Panc1 (cell line): ENCODE measurements at regions not wholly inside any gene's neighbourhood (a gene's known extent, or its start where the extent isn't known, plus 50 kb on each side); places are given as distances from the start of the nearest gene placed in this dataset.

Source experiments
- CTCF ChIP-seq: fragments of 450-650 bp; IDR thresholded peaks from 2 replicates; pipeline ENCODE4 v1.5.1; 2017; ENCODE audit warnings: mild to moderate bottlenecking
- POLR2AphosphoS5 ChIP-seq: IDR thresholded peaks from 2 replicates; pipeline ENCODE4 v1.6.1; 2012; ENCODE audit warnings: mild to moderate bottlenecking, low read depth, low read length, moderate library complexity

- TF ChIP-seq CTCF = no peak
- no peak for TF ChIP-seq POLR2AphosphoS5
Observed at GRCh38 chr12:45532113-45532512, 197.4 kb upstream of the ARID2 start.
